GM19397 (cell line): ENCODE measurements at regions not wholly inside any gene's neighbourhood (a gene's known extent, or its start where the extent isn't known, plus 50 kb on each side); places are given as distances from the start of the nearest gene placed in this dataset.
"Not testable (repeated sequence)": the region's sequence is repeated elsewhere in the genome, so short reads cannot be mapped to it uniquely, and the experiment has no call there.

Experiments
- ATAC-seq: cut with Tn5 transposase; IDR thresholded peaks from one replicate; pipeline ENCODE4 v1.9.1; 2021; ENCODE audit warnings: mild to moderate bottlenecking, moderate library complexity; ENCODE audit not compliant: unreplicated experiment

GRCh38 chr6:115634887-115635286 is 425.8 kb downstream of the FRK start:
- ATAC-seq: no peak

- ATAC-seq: no peak
These were observed 426.6 kb downstream of the FRK start for GRCh38 chr6:115634131-115634530.

DNA sequence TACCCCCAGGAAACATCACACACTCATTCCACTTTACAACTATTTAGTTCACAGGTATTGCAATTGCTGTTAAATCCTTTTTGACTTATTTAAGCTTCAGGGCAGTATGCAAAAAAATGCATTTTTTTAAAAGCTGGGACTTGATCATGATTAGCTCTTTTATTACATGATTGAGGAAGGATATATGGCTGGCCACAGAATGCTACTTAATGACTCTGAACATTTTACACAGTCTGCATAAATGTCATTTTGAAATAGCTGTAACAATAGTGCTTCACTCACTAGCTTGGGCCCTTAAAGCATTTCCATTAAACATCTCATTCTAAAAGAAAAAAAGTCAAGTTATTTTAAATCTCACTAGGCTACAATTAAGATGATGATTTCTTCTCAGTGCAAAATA is 429.7 kb downstream of the FRK start:
- ATAC-seq: no peak

DNA sequence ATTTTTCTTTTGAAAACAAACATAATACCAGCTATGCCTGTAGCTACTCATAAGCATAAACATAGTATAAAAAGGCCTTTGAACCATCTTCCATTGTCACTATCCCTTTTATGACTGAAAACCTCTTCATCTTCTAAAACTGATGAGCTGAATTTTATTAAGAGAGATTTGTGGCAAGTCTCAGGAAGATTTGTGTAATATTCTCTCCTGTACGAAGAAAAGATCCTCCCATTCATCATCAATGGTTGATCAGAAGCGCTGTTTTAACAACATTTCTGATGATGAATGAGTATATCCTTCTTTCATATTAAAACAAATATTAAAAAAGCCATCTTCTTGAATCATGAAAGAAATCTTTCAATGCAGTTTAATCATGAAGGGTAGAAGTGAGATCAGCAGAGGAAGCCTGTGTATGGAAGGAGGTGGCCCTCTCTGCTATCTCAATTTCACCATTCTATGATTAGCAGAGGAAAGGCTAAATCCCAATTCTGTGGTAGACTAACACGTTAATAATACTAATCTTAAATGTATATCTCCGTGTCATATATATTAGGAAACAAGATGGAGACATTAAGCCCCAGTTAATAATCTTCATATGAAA is 430.2 kb downstream of the FRK start:
- no peak for ATAC-seq

GRCh38 chr6:115629415-115629814 is 431.3 kb downstream of the FRK start:
- ATAC-seq: no peak

DNA sequence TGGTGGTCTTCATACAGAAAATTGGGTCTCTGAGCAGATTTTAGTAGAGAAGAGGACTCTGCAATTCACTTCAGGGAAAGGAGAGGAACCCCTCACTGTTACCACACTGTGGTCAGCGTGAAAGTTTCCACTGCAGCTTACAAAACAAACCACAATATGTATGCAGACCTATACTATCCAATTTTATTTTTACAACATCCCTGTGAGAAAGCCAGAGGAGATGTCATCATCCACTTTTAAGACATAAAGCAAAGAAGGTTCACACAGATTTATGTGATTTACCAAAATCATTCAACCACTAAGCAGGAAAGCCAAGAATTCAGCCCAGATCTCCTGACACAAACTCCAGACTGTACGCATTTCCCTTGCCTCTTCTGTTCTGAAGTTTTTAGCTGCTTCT is 442.4 kb downstream of the FRK start:
- no peak for ATAC-seq

DNA sequence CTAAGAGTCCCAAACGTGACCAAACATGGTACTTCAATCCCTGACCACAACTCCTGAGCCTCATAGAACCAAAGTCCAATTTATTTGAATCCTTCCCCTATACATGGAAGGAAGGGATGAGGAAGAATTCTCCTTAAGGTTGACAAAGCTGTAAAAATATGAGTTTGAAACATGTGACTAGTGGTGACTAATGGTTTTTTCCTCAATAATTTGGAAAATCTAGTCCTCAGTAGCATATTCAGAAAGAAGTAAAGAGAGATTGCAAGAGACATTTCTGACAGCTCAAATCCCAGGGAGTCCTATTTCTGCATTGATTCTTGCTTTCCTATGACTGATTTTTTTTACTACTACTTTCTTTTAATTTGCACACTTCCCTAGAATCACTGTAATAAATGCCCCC is 443.7 kb downstream of the FRK start:
- no peak for ATAC-seq

DNA sequence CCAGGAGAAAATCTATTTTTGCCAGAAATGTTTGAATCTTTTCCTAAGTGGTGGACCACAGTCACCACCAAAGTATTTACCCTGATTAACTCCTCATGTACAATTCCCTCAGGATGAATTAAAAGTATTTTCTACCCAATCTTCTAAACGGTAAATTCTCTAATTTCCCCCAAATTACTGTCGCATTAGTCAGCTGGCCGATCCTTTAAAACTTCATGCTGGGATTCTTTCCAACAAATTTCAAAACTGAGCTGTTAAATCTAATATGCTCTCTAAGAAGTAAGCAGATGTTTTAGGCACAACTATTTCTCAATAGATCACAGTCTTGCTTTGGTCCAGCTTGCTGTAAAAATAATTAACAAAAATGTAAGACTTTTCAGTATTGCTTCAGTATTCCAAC is 447.2 kb downstream of the FRK start:
- ATAC-seq: no peak

- no peak for ATAC-seq
These were observed 447.8 kb downstream of the FRK start for GRCh38 chr6:115612796-115613479.

DNA sequence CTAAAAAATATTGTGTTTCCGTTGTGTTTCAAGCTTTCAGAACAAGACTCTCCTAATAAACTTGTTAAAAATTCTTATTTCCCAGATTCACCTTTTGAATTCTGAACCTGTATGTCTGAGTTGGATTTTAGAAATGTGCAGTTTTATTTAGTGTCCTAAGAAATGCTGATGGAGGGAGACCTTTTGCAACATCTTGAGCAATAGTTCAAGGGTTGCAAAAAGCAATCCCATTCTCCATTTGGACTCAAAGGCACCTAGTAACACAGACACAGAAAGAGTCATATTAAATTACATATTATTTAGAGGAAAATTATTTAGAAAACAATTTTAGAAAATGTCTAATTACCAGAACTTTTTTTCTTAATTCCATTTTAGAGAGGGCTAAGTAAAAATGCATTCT is 448.5 kb downstream of the FRK start:
- ATAC-seq: no peak

DNA sequence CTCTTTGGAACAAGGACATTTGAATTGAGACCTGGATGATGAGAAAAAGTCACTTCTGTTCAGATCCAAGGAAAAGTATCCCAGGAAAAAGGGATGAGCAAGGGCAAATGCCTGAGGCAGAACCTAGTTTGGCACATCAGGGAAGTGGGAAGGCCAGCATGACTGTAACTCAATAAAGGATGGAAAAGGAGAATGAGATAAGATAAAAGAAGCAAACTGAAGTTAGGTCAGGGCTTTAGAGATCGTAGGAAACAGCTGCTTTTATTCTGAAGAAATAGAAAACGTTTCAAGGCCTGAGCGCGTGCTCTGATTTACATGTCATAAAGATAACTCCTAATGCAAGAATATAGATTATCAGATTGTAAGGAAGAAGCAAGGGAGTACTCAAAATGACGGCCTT is 450.0 kb downstream of the FRK start:
- no peak for ATAC-seq

GRCh38 chr6:115609111-115609510 is 451.6 kb downstream of the FRK start:
- ATAC-seq: no peak

DNA sequence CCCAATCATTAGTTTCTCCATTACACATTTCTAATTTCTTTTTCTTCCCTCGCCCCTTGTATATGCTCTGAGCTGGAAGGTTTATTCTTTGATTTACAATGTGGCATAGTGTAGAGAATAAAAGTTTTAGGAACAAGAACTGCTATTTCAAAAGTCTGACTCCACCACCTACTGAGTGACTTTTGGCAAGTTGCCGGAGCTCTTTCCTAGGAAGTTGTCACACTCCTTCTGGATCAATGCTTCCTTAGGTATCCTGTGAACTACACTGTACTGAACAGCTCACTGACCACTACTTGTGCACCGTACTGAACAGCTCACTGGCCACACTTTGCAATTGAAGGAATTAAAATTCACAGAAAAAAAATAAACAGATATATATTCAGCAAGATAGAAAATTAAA is 458.2 kb downstream of the FRK start:
- ATAC-seq: no peak

DNA sequence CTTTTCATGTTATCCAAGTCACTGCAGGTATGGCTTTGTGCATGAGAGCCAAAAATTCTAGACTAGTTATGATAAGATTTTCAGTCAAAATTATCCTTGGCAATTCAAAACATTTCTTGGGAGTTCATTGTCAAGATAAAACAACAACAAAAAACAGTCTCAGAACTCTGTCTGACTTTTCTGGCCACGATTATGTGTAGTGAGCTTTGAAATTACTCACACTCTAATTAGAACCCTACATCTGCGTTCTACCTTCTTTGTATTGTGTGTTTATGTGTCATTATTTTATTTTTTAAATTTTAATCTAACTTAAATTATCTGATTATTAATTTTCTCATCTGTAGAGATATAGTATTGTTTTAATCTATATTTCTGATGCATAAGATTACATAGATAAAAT is 459.2 kb downstream of the FRK start:
- ATAC-seq: no peak

GRCh38 chr6:115601064-115601463 is 459.6 kb downstream of the FRK start:
- ATAC-seq: no peak

DNA sequence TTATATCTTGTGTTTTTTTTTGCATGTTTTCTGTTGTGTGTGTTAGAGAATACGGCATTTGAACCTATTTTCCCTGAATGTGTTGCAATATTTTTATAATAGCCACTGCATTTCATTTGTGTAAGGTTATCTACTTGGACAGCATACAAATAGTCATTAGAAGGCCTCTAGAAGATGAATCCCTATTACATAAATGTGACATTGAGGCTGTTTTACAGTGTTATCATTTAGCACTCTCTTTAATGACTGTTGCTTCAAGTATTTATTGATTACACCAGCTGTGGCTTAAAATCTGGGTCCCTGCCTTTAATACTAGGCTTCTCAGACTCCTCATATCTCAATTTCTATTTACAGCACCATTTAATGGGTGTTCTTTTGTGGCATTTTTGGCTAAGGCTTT is 465.8 kb downstream of the FRK start:
- ATAC-seq: no peak

DNA sequence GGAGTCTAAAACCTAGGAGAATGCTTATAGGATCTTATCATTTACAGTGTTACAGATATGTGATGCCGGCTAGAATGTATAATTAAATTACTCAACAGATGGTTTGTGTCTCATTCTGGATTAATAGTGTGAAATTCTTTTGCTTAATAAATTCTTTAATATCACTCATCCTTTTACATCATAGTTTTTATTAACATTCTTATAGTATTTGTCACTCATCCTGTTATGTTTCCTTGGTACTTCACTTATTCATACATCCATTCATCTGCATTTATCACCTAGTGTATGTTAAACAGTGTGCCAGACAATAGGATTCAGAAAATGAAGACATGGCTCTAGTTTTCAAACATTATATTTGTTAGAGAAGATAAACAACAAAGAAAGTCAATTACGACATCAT is 468.7 kb downstream of the FRK start:
- no peak for ATAC-seq

- not testable (repeated sequence) for ATAC-seq
These were observed 471.6 kb downstream of the FRK start for GRCh38 chr6:115589072-115589471.

DNA sequence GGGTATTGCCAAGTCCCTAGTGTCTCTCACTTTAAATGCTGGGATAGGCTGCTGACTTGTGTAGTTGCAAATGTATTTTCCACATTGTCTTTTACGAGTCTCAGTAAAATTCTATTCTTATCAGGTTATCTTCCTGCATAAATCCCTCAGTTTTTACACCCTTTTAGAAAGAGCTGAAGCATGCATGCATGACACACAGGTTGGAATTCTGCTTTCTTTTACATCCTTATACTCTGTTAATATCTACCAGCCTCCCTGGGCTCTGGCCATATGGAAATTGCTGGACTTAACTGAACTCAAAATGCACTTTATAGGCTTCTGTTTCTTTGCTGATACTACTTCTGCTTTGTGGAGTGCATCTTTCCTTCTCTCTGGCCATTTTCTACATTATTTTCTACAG is 477.4 kb downstream of the FRK start:
- no peak for ATAC-seq

DNA sequence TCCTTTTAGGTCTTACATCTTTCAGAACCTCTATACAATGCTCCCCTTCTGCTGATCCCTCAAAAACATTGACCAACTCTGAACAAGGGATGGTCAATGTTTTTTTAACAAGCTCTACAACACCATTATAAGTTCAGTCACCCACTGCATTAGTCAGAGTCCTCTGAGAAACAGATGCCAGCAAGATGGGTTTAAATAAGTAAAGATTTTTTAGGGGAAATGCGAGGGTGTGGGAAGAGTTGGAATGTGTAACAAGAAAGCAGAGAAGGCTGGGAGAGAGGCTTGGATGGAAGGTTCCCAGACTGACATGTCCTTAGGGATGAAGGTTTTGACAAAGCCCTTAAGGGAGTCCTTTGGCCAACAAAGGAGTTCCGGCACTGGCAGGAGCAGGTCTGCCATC is 478.3 kb downstream of the FRK start:
- no peak for ATAC-seq

DNA sequence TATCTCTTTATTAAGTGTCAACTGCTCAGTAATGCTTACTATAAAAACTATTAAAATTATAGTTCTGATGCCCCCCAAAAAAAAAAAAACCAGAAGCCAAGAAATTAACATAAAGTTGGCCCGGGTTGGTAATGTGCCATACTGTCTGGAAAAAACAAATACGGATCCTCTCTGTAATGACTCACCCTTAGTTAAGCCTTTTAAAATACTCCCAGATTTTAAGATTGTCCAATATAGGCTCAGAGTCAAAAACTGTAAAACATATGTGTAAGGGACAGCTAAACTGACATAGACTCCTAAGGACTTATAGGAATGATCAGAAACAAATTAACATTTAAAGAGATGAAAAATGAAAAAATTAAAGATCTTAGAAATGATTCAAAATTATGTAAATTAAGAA is 481.1 kb downstream of the FRK start:
- ATAC-seq: not testable (repeated sequence)

GRCh38 chr6:115577270-115577669 is 483.4 kb downstream of the FRK start:
- no peak for ATAC-seq

- no peak for ATAC-seq
These were observed 485.4 kb downstream of the FRK start for GRCh38 chr6:115575285-115575684.
